KOPT-K1 (cell line): ENCODE measurements at regions not wholly inside any gene's neighbourhood (a gene's known extent, or its start where the extent isn't known, plus 50 kb on each side); places are given as distances from the start of the nearest gene placed in this dataset.

Source experiments
- H3K27ac ChIP-seq: fragments of 200-600 bp; sonication (generic); 2 replicates; pipeline ENCODE4 v1.5.1; 2016; ENCODE audit warnings: antibody characterized with exemption, mild to moderate bottlenecking, low read depth, low read length; ENCODE audit not compliant: poor library complexity, severe bottlenecking
- H3K36me3 ChIP-seq: fragments of 200-600 bp; sonication (generic); 2 replicates; pipeline ENCODE4 v1.5.1; 2017; ENCODE audit warnings: antibody characterized with exemption, mild to moderate bottlenecking, low read length, moderate library complexity; ENCODE audit not compliant: insufficient read depth
- H3K9me3 ChIP-seq: fragments of 200-600 bp; sonication (generic); 2 replicates; pipeline ENCODE4 v1.5.1; 2017; ENCODE audit warnings: antibody characterized with exemption, low read length, mild to moderate bottlenecking; ENCODE audit not compliant: insufficient read depth, poor library complexity, severe bottlenecking

DNA sequence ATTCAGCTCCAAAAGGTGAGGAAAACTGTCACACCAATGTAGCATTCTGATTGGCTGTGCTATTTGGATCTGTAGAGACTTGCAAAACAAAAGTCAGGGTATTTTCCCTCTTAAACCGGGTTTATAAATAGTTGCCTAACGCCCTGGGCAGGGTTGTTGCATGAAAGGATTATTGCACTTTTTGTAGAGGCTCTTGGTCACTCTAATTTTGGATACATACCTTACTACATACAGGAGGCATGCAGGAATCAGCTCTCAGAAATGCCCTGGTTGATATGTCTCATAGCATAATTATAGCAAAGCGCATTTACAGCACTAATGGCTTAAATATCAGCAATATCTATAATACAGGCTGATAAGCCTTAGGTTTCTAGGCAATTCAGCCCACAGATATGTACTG is 200.0 kb upstream of the GDNF start:
- H3K9me3 ChIP-seq = no peaks in the 10 kb centered on the region
- no peak overlapping the region for H3K27ac ChIP-seq
- no peaks in the 10 kb centered on the region for H3K36me3 ChIP-seq

DNA sequence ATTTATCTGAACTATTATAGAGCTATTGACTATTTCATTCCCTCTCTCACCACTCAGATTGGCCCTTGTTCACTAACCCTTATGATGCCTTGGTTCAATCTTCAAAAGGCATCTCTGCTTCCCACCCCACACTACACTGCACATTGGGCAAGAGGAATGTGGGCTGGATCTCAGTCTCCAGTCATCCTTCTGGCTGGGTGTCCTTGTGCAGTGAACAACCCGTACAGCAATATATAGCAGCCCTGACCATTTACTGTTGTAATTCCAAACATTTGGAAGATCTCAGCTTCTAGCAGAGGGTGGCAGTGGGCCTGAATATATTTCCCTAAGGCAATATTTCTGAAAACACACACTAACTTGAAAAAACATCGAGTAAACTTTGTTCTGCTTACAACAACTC is 199.2 kb upstream of the GDNF start:
- no peak overlapping the region for H3K27ac ChIP-seq
- H3K36me3 ChIP-seq = no peaks in the 10 kb centered on the region
- H3K9me3 ChIP-seq = no peaks in the 10 kb centered on the region

DNA sequence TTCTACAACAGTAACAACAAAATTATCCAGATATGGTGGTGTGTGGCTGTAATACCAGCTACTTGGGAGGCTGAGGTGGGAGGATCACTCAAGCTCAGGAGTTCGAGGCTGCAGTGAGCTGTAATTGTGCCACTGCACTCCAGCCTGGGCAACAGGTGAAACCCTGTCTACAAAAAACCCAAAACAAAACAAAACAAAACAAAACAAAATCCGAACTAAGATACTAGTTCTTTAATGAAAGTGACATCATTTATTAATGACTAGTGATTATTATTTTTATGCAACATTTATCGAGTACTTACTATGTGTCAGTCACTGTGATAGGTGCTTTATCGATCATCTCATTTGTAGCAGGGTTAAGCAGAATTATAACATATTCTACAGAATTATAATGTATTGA is 196.9 kb upstream of the GDNF start:
- no peak overlapping the region for H3K27ac ChIP-seq
- H3K36me3 ChIP-seq = no peaks in the 10 kb centered on the region
- no peaks in the 10 kb centered on the region for H3K9me3 ChIP-seq

- no peaks in the 10 kb centered on the region for H3K9me3 ChIP-seq
- H3K27ac ChIP-seq = no peak overlapping the region
- no peaks in the 10 kb centered on the region for H3K36me3 ChIP-seq
Measured at GRCh38 chr5:38032149-38032548, 192.3 kb upstream of the GDNF start.

- no peaks in the 10 kb centered on the region for H3K9me3 ChIP-seq
- H3K36me3 ChIP-seq = no peaks in the 10 kb centered on the region
- H3K27ac ChIP-seq = no peak overlapping the region
Measured at GRCh38 chr5:38031304-38031703, 191.5 kb upstream of the GDNF start.

GRCh38 chr5:38029397-38030065 is 189.7 kb upstream of the GDNF start:
- no peak overlapping the region for H3K27ac ChIP-seq
- no peaks in the 10 kb centered on the region for H3K9me3 ChIP-seq
- H3K36me3 ChIP-seq = no peaks in the 10 kb centered on the region

DNA sequence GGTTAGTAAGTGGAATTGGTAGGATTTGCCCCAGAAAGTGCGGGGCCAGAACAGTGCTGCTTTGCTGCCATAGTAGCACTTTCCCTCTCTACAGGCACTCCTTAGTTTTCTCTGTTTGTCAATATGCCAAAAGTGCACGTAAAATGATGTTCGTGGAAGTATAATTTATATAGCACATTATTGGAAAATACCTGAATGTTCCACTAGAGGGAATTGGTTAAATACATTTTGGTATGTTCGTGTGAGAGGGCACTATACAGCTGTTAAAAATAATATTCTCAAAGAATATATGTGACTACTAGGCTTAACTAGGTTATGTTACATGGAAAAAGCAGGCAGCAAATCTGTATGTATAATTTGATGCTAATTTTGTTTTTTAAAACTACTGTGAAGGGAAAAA is 184.0 kb upstream of the GDNF start:
- Histone ChIP-seq H3K36me3 (no peaks in the 10 kb centered on the region), H3K27ac (no peak overlapping the region), H3K9me3 (no peaks in the 10 kb centered on the region)

- H3K9me3 ChIP-seq = no peaks in the 10 kb centered on the region
- no peak overlapping the region for H3K27ac ChIP-seq
- no peaks in the 10 kb centered on the region for H3K36me3 ChIP-seq
Measured at GRCh38 chr5:38023371-38023770, 183.5 kb upstream of the GDNF start.

- H3K36me3 ChIP-seq = no peaks in the 10 kb centered on the region
- no peak overlapping the region for H3K27ac ChIP-seq
- H3K9me3 ChIP-seq = no peaks in the 10 kb centered on the region
Measured at GRCh38 chr5:38022631-38023030, 182.8 kb upstream of the GDNF start.

DNA sequence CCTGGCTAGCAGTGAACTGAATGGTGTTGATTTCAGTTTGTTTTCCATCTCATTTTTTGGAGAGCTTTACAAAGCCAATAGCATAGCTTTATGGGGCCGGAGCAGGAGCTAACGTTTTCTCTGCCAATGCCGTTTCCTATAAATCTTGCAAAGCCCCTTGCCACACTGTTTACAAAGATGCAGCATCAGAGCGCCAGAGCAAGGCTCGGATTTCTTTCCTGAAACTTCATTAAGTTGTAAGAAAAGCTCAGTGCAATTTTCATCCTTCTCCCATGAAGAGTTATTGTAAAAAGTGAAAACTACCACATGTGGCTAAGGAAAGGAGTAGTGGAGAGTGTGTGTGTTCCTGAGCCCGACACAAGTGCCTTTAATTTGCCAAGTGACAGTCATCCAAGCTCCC is 178.2 kb upstream of the GDNF start:
- Histone ChIP-seq H3K9me3 (no peaks in the 10 kb centered on the region), H3K36me3 (no peaks in the 10 kb centered on the region), H3K27ac (no peak overlapping the region)

- no peaks in the 10 kb centered on the region for H3K9me3 ChIP-seq
- no peak overlapping the region for H3K27ac ChIP-seq
- no peaks in the 10 kb centered on the region for H3K36me3 ChIP-seq
Measured at GRCh38 chr5:38013107-38013506, 173.3 kb upstream of the GDNF start.

- no peaks in the 10 kb centered on the region for H3K9me3 ChIP-seq
- H3K36me3 ChIP-seq = no peaks in the 10 kb centered on the region
- H3K27ac ChIP-seq = no peak overlapping the region
Measured at GRCh38 chr5:38011668-38012188, 171.9 kb upstream of the GDNF start.

DNA sequence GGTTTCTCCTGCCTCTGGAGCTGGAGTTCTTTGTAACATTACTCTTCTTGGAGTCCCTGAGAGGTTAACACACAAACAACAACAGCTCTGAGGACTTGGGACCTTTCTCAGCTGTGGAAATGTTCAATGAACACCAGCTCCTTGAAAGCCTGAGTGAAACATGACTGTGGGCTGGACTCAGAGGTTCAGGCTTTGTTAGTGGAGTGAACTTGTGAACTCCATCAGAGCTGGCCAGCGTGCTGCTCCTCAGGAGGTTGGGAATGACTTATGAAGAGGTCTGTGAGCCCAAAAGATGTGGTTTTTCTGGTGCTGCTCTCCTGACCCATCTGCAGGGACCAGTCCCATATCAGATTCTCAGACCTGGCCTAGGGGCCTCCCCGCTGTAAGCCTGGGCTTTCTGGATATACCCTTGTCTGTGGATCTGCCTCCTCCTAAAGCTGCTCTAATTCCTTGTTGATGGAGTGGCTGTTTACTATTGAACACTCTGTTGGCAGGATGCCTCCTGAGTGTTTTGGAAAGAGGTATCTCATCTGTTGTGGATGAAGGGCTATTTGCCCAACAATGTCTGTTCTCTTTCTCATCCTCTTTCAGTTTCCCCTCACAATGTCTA is 170.0 kb upstream of the GDNF start:
- H3K27ac ChIP-seq = no peak overlapping the region
- no peaks in the 10 kb centered on the region for H3K9me3 ChIP-seq
- H3K36me3 ChIP-seq = no peaks in the 10 kb centered on the region

GRCh38 chr5:38008198-38008597 is 168.4 kb upstream of the GDNF start:
- H3K36me3 ChIP-seq = no peaks in the 10 kb centered on the region
- no peaks in the 10 kb centered on the region for H3K9me3 ChIP-seq
- H3K27ac ChIP-seq = no peak overlapping the region

- Histone ChIP-seq H3K9me3 (no peaks in the 10 kb centered on the region), H3K27ac (no peak overlapping the region), H3K36me3 (no peaks in the 10 kb centered on the region)
Measured at GRCh38 chr5:37999593-37999992, 159.8 kb upstream of the GDNF start.

GRCh38 chr5:37996918-37997317 is 157.1 kb upstream of the GDNF start:
- no peaks in the 10 kb centered on the region for H3K36me3 ChIP-seq
- H3K9me3 ChIP-seq = no peaks in the 10 kb centered on the region
- H3K27ac ChIP-seq = no peak overlapping the region
